ENCODE measurements at regions not wholly inside any gene's neighbourhood (a gene's known extent, or its start where the extent isn't known, plus 50 kb on each side); places are given as distances from the start of the nearest gene placed in this dataset.

- Histone ChIP-seq H3K36me3 (no peaks in the 10 kb centered on the region), H3K27ac (replicated peaks in 1 of 4) (no peak overlapping the region), H3K9me3 (no peaks in the 10 kb centered on the region), H3K27me3 (no peaks in the 10 kb centered on the region), H3K4me1 (no peaks in the 10 kb centered on the region), H3K4me3 (no peak overlapping the region)
- no peak for DNase-seq (ENCODE audit: extremely low spot score)
- WGBS: 26% methylated on average over 3 of the region's 3 CpGs
- TF ChIP-seq POLR2AphosphoS5 (IDR thresholded peaks at IDR 0.05): no peak
- TF ChIP-seq, protein P1, sequence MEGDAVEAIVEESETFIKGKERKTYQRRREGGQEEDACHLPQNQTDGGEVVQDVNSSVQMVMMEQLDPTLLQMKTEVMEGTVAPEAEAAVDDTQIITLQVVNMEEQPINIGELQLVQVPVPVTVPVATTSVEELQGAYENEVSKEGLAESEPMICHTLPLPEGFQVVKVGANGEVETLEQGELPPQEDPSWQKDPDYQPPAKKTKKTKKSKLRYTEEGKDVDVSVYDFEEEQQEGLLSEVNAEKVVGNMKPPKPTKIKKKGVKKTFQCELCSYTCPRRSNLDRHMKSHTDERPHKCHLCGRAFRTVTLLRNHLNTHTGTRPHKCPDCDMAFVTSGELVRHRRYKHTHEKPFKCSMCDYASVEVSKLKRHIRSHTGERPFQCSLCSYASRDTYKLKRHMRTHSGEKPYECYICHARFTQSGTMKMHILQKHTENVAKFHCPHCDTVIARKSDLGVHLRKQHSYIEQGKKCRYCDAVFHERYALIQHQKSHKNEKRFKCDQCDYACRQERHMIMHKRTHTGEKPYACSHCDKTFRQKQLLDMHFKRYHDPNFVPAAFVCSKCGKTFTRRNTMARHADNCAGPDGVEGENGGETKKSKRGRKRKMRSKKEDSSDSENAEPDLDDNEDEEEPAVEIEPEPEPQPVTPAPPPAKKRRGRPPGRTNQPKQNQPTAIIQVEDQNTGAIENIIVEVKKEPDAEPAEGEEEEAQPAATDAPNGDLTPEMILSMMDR (IDR thresholded peaks at IDR 0.05): no peak
- intact Hi-C loops (cut with DNase I): no loop called here
These were observed 589.5 kb downstream of the GABRG2 start for GRCh38 chr5:162657076-162657475.

GRCh38 chr5:162664846-162665245 lies 597.3 kb downstream of the GABRG2 start:
- Histone ChIP-seq H3K9me3 (no peaks in the 10 kb centered on the region), H3K27me3 (no peaks in the 10 kb centered on the region), H3K36me3 (no peaks in the 10 kb centered on the region), H3K27ac (replicated peaks in 1 of 4) (no peak overlapping the region), H3K4me1 (peaks cover 0 to 4% (median 0%) of the 10 kb centered on the region in 4 donors), H3K4me3 (no peak overlapping the region)
- intact Hi-C loops (cut with DNase I): no loop called here
- TF ChIP-seq, protein P1 (IDR thresholded peaks at IDR 0.05): no peak
- TF ChIP-seq POLR2A (IDR thresholded peaks at IDR 0.05; ENCODE audit: low read depth): no peak
- no peak for TF ChIP-seq POLR2AphosphoS5 (IDR thresholded peaks at IDR 0.05)
- TF ChIP-seq EP300 (IDR thresholded peaks at IDR 0.05): no peak
- 75% methylated on average over 3 of the region's 3 CpGs for WGBS
- DNase-seq (ENCODE audit: extremely low spot score): no peak

DNA sequence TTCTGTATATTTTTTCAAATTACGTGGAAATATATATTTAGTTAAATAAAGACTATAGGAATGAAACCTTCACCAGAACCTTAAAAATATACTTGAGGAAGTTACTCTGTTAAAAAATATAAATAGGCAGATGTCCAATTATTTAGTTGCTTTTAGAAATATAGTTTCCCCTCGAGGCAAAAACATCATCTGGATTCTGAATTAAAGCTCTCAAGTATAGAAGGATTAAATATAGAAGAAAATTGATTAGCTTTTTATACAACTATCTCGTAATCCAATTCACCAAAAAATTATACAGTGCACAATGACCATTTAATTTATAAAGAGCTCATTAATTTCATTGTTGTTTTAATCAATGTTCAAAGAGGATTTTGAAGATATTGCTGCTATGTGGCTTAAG lies 601.4 kb downstream of the GABRG2 start:
- DNase-seq (ENCODE audit: extremely low spot score): no peak
- TF ChIP-seq, protein P1 (IDR thresholded peaks at IDR 0.05): no peak
- TF ChIP-seq POLR2AphosphoS5 (IDR thresholded peaks at IDR 0.05): no peak
- TF ChIP-seq POLR2A (IDR thresholded peaks at IDR 0.05; ENCODE audit: low read depth): no peak
- no peak for TF ChIP-seq EP300 (IDR thresholded peaks at IDR 0.05)
- 44% methylated on average over 3 of the region's 3 CpGs for WGBS
- H3K36me3 ChIP-seq: no peaks in the 10 kb centered on the region
- peaks cover 0 to 5% (median 0%) of the 10 kb centered on the region in 4 donors for H3K4me1 ChIP-seq
- H3K27me3 ChIP-seq: no peaks in the 10 kb centered on the region
- H3K9me3 ChIP-seq: no peaks in the 10 kb centered on the region
- intact Hi-C loops (cut with DNase I): no loop called here
- H3K4me3 ChIP-seq: no peak overlapping the region
- H3K27ac ChIP-seq (replicated peaks in 1 of 4): no peak overlapping the region

DNA sequence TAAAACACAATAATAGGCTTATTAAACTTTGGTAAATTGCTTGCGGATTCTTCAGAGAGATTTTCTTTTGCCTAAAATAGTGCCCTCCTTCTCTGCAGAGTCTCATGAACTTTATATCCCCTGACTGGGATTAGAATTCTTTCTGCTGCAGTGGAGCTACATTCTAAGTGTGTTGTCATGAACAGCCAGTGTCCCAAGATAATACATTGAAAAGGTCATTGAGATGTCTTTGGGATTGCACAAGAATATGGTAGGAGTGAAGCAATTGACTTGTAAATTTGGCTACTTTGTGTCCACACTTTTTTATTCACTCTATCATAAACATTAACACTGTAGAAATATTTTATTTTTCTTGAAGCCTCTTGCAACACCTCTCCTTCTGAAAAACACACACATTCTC lies 604.5 kb downstream of the GABRG2 start:
- Histone ChIP-seq H3K27me3 (no peaks in the 10 kb centered on the region), H3K4me1 (peaks cover 0 to 5% (median 0%) of the 10 kb centered on the region in 4 donors), H3K9me3 (no peaks in the 10 kb centered on the region), H3K4me3 (no peak overlapping the region), H3K27ac (replicated peaks in 1 of 4) (no peak overlapping the region), H3K36me3 (no peaks in the 10 kb centered on the region)
- intact Hi-C loops (cut with DNase I): no loop called here
- TF ChIP-seq POLR2A (IDR thresholded peaks at IDR 0.05; ENCODE audit: low read depth): no peak
- TF ChIP-seq EP300 (IDR thresholded peaks at IDR 0.05): no peak
- no peak for TF ChIP-seq POLR2AphosphoS5 (IDR thresholded peaks at IDR 0.05)
- TF ChIP-seq, protein P1 (IDR thresholded peaks at IDR 0.05): no peak
- DNase-seq (ENCODE audit: extremely low spot score): no peak
- 79% methylated on average over 1 of the region's 1 CpG for WGBS

- H3K4me3 ChIP-seq: no peak overlapping the region
- no peaks in the 10 kb centered on the region for H3K36me3 ChIP-seq
- H3K4me1 ChIP-seq: no peaks in the 10 kb centered on the region
- no peaks in the 10 kb centered on the region for H3K27me3 ChIP-seq
- H3K9me3 ChIP-seq: no peaks in the 10 kb centered on the region
- 57% methylated on average over 2 of the region's 2 CpGs for WGBS
- intact Hi-C loops (cut with DNase I): no loop called here
- TF ChIP-seq EP300 (IDR thresholded peaks at IDR 0.05) (no peak), POLR2AphosphoS5 (IDR thresholded peaks at IDR 0.05) (no peak)
- H3K27ac ChIP-seq (replicated peaks in 1 of 4): no peak overlapping the region
- no peak for DNase-seq (ENCODE audit: extremely low spot score)
These were observed 615.7 kb downstream of the GABRG2 start for GRCh38 chr5:162683284-162683683.
